ENCODE measurements at regions not wholly inside any gene's neighbourhood (a gene's known extent, or its start where the extent isn't known, plus 50 kb on each side); places are given as distances from the start of the nearest gene placed in this dataset.

- Histone ChIP-seq H3K27me3 (ENCODE audit: control insufficient read depth in 2 of 2, insufficient read depth in 2 of 2, low read length in 2 of 2) (no peaks in the 10 kb centered on the region), H3K4me1 (ENCODE audit: control insufficient read depth in 1 of 2, insufficient read depth in 2 of 2, low read length in 2 of 2) (no peaks in the 10 kb centered on the region), H3K27ac (ENCODE audit: low read depth in 1 of 2, low read length in 2 of 2) (no peak overlapping the region), H4K20me1 (ENCODE audit: insufficient read depth, low read length) (no peaks in the 10 kb centered on the region), H3K9ac (ENCODE audit: insufficient read depth, low read length, poor library complexity, severe bottlenecking) (no peak overlapping the region), H3K9me3 (replicated peaks in 1 of 2; ENCODE audit: control insufficient read depth in 1 of 2, insufficient read depth in 1 of 2, low read length in 2 of 2) (no peaks in the 10 kb centered on the region), H3K36me3 (replicated peaks in 1 of 2; ENCODE audit: control insufficient read depth in 1 of 2, insufficient read depth in 2 of 2, low read length in 2 of 2) (no peaks in the 10 kb centered on the region), H2AFZ (ENCODE audit: insufficient read depth, low read depth, low read length, poor library complexity, severe bottlenecking) (no peak overlapping the region), H3K4me3 (replicated peaks in 1 of 3; ENCODE audit: low read depth in 2 of 3, low read length in 3 of 3) (no peak overlapping the region), H3K79me2 (ENCODE audit: insufficient read depth, low read length) (no peaks in the 10 kb centered on the region), H3K4me2 (replicated peaks; ENCODE audit: extremely low read depth, low read length, poor library complexity, severe bottlenecking) (no peak overlapping the region)
- 89% methylated on average over 1 of the region's 4 CpGs for WGBS (ENCODE audit: insufficient coverage)
- intact Hi-C loops (cut with micrococcal nuclease) = no loop called here
- no peak for DNase-seq
- no peak overlapping the region for H3K4me3 Mint-ChIP-seq
- H3K27ac Mint-ChIP-seq = no peak overlapping the region
- no peak for TF ChIP-seq CTCF (IDR thresholded peaks at IDR 0.05)
- H3K36me3 Mint-ChIP-seq = no peaks in the 10 kb centered on the region
- no peaks in the 10 kb centered on the region for H3K9me3 Mint-ChIP-seq
- H3K4me1 Mint-ChIP-seq = peaks cover 2% of the 10 kb centered on the region
- peaks cover 2 to 11% (median 2%) of the 10 kb centered on the region in 3 donors for H3K27me3 Mint-ChIP-seq (ENCODE audit: low read depth in 3 of 3)
Measured at GRCh38 chr16:49956915-49957314, 68.1 kb upstream of the CNEP1R1 start.

- Histone ChIP-seq H3K9me3 (replicated peaks in 1 of 2; ENCODE audit: control insufficient read depth in 1 of 2, insufficient read depth in 1 of 2, low read length in 2 of 2) (no peaks in the 10 kb centered on the region), H3K4me2 (replicated peaks; ENCODE audit: extremely low read depth, low read length, poor library complexity, severe bottlenecking) (no peak overlapping the region), H3K27me3 (ENCODE audit: control insufficient read depth in 2 of 2, insufficient read depth in 2 of 2, low read length in 2 of 2) (no peaks in the 10 kb centered on the region), H3K9ac (ENCODE audit: insufficient read depth, low read length, poor library complexity, severe bottlenecking) (no peak overlapping the region), H2AFZ (ENCODE audit: insufficient read depth, low read depth, low read length, poor library complexity, severe bottlenecking) (no peak overlapping the region), H4K20me1 (ENCODE audit: insufficient read depth, low read length) (no peaks in the 10 kb centered on the region), H3K4me1 (ENCODE audit: control insufficient read depth in 1 of 2, insufficient read depth in 2 of 2, low read length in 2 of 2) (no peaks in the 10 kb centered on the region), H3K36me3 (replicated peaks in 1 of 2; ENCODE audit: control insufficient read depth in 1 of 2, insufficient read depth in 2 of 2, low read length in 2 of 2) (no peaks in the 10 kb centered on the region), H3K27ac (ENCODE audit: low read depth in 1 of 2, low read length in 2 of 2) (no peak overlapping the region), H3K4me3 (replicated peaks in 1 of 3; ENCODE audit: low read depth in 2 of 3, low read length in 3 of 3) (no peak overlapping the region), H3K79me2 (ENCODE audit: insufficient read depth, low read length) (no peaks in the 10 kb centered on the region)
- WGBS (ENCODE audit: insufficient coverage) = no CpG with 5 or more reads among the region's 3 CpGs
- H3K27ac Mint-ChIP-seq = no peak overlapping the region
- peaks cover 0 to 9% (median 2%) of the 10 kb centered on the region in 3 donors for H3K27me3 Mint-ChIP-seq (ENCODE audit: low read depth in 3 of 3)
- no peak overlapping the region for H3K4me3 Mint-ChIP-seq
- H3K9me3 Mint-ChIP-seq = no peaks in the 10 kb centered on the region
- intact Hi-C loops (cut with micrococcal nuclease) = no loop called here
- no peak for DNase-seq
- H3K4me1 Mint-ChIP-seq = peaks cover 2% of the 10 kb centered on the region
- no peak for TF ChIP-seq CTCF (IDR thresholded peaks at IDR 0.05)
- H3K36me3 Mint-ChIP-seq = no peaks in the 10 kb centered on the region
Measured at GRCh38 chr16:49958448-49958847, 66.6 kb upstream of the CNEP1R1 start.

Measured in CD14-positive monocyte (primary cell).